ENCODE measurements at regions not wholly inside any gene's neighbourhood (a gene's known extent, or its start where the extent isn't known, plus 50 kb on each side); places are given as distances from the start of the nearest gene placed in this dataset.
"Not testable (repeated sequence)": the region's sequence is repeated elsewhere in the genome, so short reads cannot be mapped to it uniquely, and the experiment has no call there.

GRCh38 chr7:69515495-69516212 is 82.6 kb upstream of the AUTS2 start:
- no peak for DNase-seq

- no peak for DNase-seq
Observed at GRCh38 chr7:69516238-69516820, 81.9 kb upstream of the AUTS2 start.

GRCh38 chr7:69517985-69518704 is 80.1 kb upstream of the AUTS2 start:
- DNase-seq, result no peak

- no peak for DNase-seq
Observed at GRCh38 chr7:69518705-69519077, 79.6 kb upstream of the AUTS2 start.

- DNase-seq, result no peak
Observed at GRCh38 chr7:69526570-69526969, 71.7 kb upstream of the AUTS2 start.

GRCh38 chr7:69527706-69528105 is 70.6 kb upstream of the AUTS2 start:
- no peak for DNase-seq

GRCh38 chr7:69531050-69531449 is 67.2 kb upstream of the AUTS2 start:
- DNase-seq, result no peak

GRCh38 chr7:69534461-69535041 is 63.7 kb upstream of the AUTS2 start:
- DNase-seq, result no peak

- no peak for DNase-seq
Observed at GRCh38 chr7:69537691-69538090, 60.6 kb upstream of the AUTS2 start.

- no peak for DNase-seq
Observed at GRCh38 chr7:69539531-69539930, 58.7 kb upstream of the AUTS2 start.

GRCh38 chr7:69540287-69540686 is 58.0 kb upstream of the AUTS2 start:
- no peak for DNase-seq

- not testable (repeated sequence) for DNase-seq
Observed at GRCh38 chr7:69541779-69542432, 56.4 kb upstream of the AUTS2 start.

GRCh38 chr7:69545175-69545574 is 53.1 kb upstream of the AUTS2 start:
- DNase-seq, result no peak
